EL (cell line): ENCODE measurements at regions not wholly inside any gene's neighbourhood (a gene's known extent, or its start where the extent isn't known, plus 50 kb on each side); places are given as distances from the start of the nearest gene placed in this dataset.
"Not testable (repeated sequence)": the region's sequence is repeated elsewhere in the genome, so short reads cannot be mapped to it uniquely, and the experiment has no call there.

Source experiments
- DNase-seq: peaks from one replicate; pipeline ENCODE4 v3.0.0-alpha.2; 2016

GRCh38 chr7:69438584-69439412, 159.5 kb upstream of the AUTS2 start:
- no peak for DNase-seq

- DNase-seq = no peak
Observed at GRCh38 chr7:69439636-69440325, 158.5 kb upstream of the AUTS2 start.

GRCh38 chr7:69440976-69441375, 157.3 kb upstream of the AUTS2 start:
- DNase-seq = no peak

GRCh38 chr7:69443136-69443535, 155.1 kb upstream of the AUTS2 start:
- no peak for DNase-seq

- DNase-seq = no peak
Observed at GRCh38 chr7:69445541-69445940, 152.7 kb upstream of the AUTS2 start.

- DNase-seq = not testable (repeated sequence)
Observed at GRCh38 chr7:69446213-69446612, 152.1 kb upstream of the AUTS2 start.

- no peak for DNase-seq
Observed at GRCh38 chr7:69448071-69448470, 150.2 kb upstream of the AUTS2 start.

- no peak for DNase-seq
Observed at GRCh38 chr7:69450456-69450855, 147.8 kb upstream of the AUTS2 start.

GRCh38 chr7:69451715-69452114, 146.6 kb upstream of the AUTS2 start:
- DNase-seq = no peak

GRCh38 chr7:69452797-69453196, 145.5 kb upstream of the AUTS2 start:
- no peak for DNase-seq

GRCh38 chr7:69457595-69458504, 140.4 kb upstream of the AUTS2 start:
- DNase-seq = no peak

- no peak for DNase-seq
Observed at GRCh38 chr7:69464035-69464434, 134.2 kb upstream of the AUTS2 start.

GRCh38 chr7:69465262-69465661, 133.0 kb upstream of the AUTS2 start:
- DNase-seq = no peak

- no peak for DNase-seq
Observed at GRCh38 chr7:69467826-69468225, 130.4 kb upstream of the AUTS2 start.

- no peak for DNase-seq
Observed at GRCh38 chr7:69476416-69476815, 121.9 kb upstream of the AUTS2 start.

- no peak for DNase-seq
Observed at GRCh38 chr7:69482676-69483075, 115.6 kb upstream of the AUTS2 start.

- no peak for DNase-seq
Observed at GRCh38 chr7:69489533-69489932, 108.7 kb upstream of the AUTS2 start.

- no peak for DNase-seq
Observed at GRCh38 chr7:69498671-69499070, 99.6 kb upstream of the AUTS2 start.

- no peak for DNase-seq
Observed at GRCh38 chr7:69502358-69502757, 95.9 kb upstream of the AUTS2 start.

GRCh38 chr7:69504733-69505420, 93.4 kb upstream of the AUTS2 start:
- no peak for DNase-seq

- no peak for DNase-seq
Observed at GRCh38 chr7:69508736-69509135, 89.5 kb upstream of the AUTS2 start.

GRCh38 chr7:69510114-69510513, 88.2 kb upstream of the AUTS2 start:
- DNase-seq = no peak
